Kidney (tissue), 13 donors: ENCODE measurements at regions not wholly inside any gene's neighbourhood (a gene's known extent, or its start where the extent isn't known, plus 50 kb on each side); places are given as distances from the start of the nearest gene placed in this dataset.

ENCODE experiments used
- DNase-seq, 5 donors: peaks; one replicate each; pipeline ENCODE4 v3.0.0-alpha.2; 2013 to 2020
- FAIRE-seq: peaks from 2 replicates; lab custom pipeline; 2012; peaks lifted over from hg19 to GRCh38; lab: Jason Lieb, UNC
- H3K27ac ChIP-seq, 2 donors: one replicate each; pipeline ENCODE4 v1.7.0; 2013; ENCODE audit warnings: low read depth in 2 of 2, low read length in 2 of 2, inconsistent platforms in 1 of 2
- H3K27me3 ChIP-seq: one replicate; pipeline ENCODE4 v1.7.1; 2013; ENCODE audit warnings: low read length, inconsistent platforms; ENCODE audit not compliant: control insufficient read depth, insufficient read depth
- H3K36me3 ChIP-seq, 3 donors: one replicate each; pipeline versions ENCODE4 v1.7.0 to v1.7.1; 2013; ENCODE audit warnings: low read length in 3 of 3, control low read depth in 1 of 3, inconsistent platforms in 1 of 3; ENCODE audit not compliant: insufficient read depth in 3 of 3, control insufficient read depth in 2 of 3
- H3K4me1 ChIP-seq, 3 donors: one replicate each; pipeline versions ENCODE4 v1.7.0 to v1.7.1; 2013; ENCODE audit warnings: low read length in 3 of 3, inconsistent platforms in 1 of 3, low read depth in 1 of 3; ENCODE audit not compliant: control insufficient read depth in 2 of 3, insufficient read depth in 2 of 3
- H3K4me3 ChIP-seq, 3 donors: one replicate each; pipeline versions ENCODE4 v1.7.0 to v1.8.1; 2013; ENCODE audit warnings: low read length in 3 of 3, control low read depth in 1 of 3, inconsistent platforms in 1 of 3
- H3K9ac ChIP-seq, 3 donors: one replicate each; pipeline versions ENCODE4 v1.7.0 to v1.7.1; 2013; ENCODE audit warnings: low read length in 3 of 3, control low read depth in 1 of 3, inconsistent platforms in 1 of 3
- H3K9me3 ChIP-seq, 3 donors: one replicate each; pipeline versions ENCODE4 v1.7.0 to v1.7.1; 2013; ENCODE audit warnings: low read length in 3 of 3, control low read depth in 1 of 3, inconsistent platforms in 1 of 3; ENCODE audit not compliant: control insufficient read depth in 2 of 3, insufficient read depth in 1 of 3
- intact Hi-C: fragments of 100-400 bp; cut with DNase I; formaldehyde crosslinking; loops from one replicate; pipeline ENCODE4 v1.11.1; 2022
- TF ChIP-seq, protein P1 (sequence below): IDR thresholded peaks from 3 replicates; pipeline ENCODE4 v1.5.1; 2012; ENCODE audit warnings: mild to moderate bottlenecking, moderate library complexity, borderline replicate concordance; ENCODE audit not compliant: insufficient read depth; ENCODE audit errors: extremely low read depth
- donor health status: control.
- donor health status: control.
- donor health status: control.
- donor health status: control.
- donor health status: control.
- donor health status: DM: yes; HTN: yes; CAD: no.
- donor health status: Normal renal cell carcinoma (clear cell type).

DNA sequence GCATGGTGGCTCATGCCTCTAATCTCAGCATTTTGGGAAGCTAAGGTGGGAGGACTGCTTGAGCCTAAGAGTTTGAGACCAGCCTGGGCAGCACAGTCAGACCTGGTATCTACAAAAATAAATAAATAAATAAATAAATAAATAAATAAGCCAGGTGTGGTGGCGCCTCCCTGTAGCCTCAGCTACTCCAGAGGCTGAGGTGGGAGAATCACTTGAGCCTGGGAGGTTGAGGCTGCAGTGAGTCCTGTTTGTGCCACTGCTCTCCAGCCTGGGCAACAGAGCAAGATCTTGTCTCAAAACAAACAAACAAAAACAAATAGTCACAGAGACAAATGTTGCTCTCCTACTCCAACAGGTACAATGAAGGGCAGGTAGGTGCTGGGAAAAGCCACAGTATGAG, 242.4 kb upstream of the POU3F1 start:
- DNase-seq (no peak), FAIRE-seq (no peak)
- H3K36me3 ChIP-seq = no peaks in the 10 kb centered on the region
- TF ChIP-seq, protein P1, sequence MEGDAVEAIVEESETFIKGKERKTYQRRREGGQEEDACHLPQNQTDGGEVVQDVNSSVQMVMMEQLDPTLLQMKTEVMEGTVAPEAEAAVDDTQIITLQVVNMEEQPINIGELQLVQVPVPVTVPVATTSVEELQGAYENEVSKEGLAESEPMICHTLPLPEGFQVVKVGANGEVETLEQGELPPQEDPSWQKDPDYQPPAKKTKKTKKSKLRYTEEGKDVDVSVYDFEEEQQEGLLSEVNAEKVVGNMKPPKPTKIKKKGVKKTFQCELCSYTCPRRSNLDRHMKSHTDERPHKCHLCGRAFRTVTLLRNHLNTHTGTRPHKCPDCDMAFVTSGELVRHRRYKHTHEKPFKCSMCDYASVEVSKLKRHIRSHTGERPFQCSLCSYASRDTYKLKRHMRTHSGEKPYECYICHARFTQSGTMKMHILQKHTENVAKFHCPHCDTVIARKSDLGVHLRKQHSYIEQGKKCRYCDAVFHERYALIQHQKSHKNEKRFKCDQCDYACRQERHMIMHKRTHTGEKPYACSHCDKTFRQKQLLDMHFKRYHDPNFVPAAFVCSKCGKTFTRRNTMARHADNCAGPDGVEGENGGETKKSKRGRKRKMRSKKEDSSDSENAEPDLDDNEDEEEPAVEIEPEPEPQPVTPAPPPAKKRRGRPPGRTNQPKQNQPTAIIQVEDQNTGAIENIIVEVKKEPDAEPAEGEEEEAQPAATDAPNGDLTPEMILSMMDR = no peak
- H3K27me3 ChIP-seq = no peaks in the 10 kb centered on the region
- intact Hi-C loops = no loop called here
- peaks cover 0 to 2% (median 0%) of the 10 kb centered on the region in 3 donors for H3K4me1 ChIP-seq
- no peak overlapping the region for H3K9ac ChIP-seq
- no peak overlapping the region for H3K27ac ChIP-seq
- no peaks in the 10 kb centered on the region for H3K9me3 ChIP-seq
- no peak overlapping the region for H3K4me3 ChIP-seq

DNA sequence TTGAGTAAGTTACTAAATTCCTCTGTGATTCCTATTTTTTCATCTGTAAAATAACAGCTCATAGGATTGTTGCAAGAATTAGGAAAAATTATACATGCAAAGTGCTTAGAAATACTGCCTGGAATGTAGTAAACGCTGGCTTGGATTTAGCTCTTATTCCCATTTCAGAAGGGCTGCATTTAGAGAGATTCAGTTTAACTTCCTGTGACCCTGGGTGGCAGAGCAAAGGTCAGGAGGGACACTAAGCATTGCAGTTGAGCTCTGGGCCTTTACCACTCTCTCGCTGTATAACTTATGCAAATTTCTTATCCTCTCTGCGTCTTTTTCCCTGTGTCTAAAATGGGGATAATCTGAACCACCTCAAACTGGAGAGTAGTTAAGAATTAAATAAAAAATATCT, 241.0 kb upstream of the POU3F1 start:
- intact Hi-C loops = no loop called here
- no peak overlapping the region for H3K9ac ChIP-seq
- H3K27ac ChIP-seq = no peak overlapping the region
- FAIRE-seq = no peak
- no peaks in the 10 kb centered on the region for H3K9me3 ChIP-seq
- no peak for DNase-seq
- TF ChIP-seq, protein P1 = no peak
- H3K4me3 ChIP-seq = no peak overlapping the region
- H3K27me3 ChIP-seq = no peaks in the 10 kb centered on the region
- H3K4me1 ChIP-seq = peaks cover 0 to 2% (median 0%) of the 10 kb centered on the region in 3 donors
- no peaks in the 10 kb centered on the region for H3K36me3 ChIP-seq

DNA sequence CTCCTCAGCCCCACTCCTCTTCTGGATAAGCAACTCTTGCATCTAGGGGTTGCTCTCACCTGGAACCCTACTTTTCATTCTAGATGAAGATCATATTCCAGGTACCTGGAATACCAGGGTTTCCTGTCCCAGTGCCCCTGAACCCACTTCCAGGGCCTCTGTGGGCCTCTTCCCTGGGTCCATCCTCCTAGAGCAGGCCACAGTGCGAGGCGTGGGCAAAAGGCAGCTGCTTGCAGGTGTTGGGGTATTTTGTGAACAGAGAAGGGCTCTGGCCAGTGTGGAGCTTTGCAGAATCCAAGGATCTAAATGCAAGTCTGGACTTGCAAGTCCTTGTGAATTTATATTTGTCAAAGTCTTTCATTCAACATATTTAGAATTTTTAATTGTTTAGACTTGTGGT, 240.4 kb upstream of the POU3F1 start:
- no peaks in the 10 kb centered on the region for H3K36me3 ChIP-seq
- H3K27ac ChIP-seq = no peak overlapping the region
- no peaks in the 10 kb centered on the region for H3K27me3 ChIP-seq
- no peak for FAIRE-seq
- TF ChIP-seq, protein P1 = no peak
- intact Hi-C loops = no loop called here
- no peak for DNase-seq
- H3K4me1 ChIP-seq = peaks cover 0 to under 1% (median 0%) of the 10 kb centered on the region in 3 donors
- no peak overlapping the region for H3K9ac ChIP-seq
- no peak overlapping the region for H3K4me3 ChIP-seq
- no peaks in the 10 kb centered on the region for H3K9me3 ChIP-seq

DNA sequence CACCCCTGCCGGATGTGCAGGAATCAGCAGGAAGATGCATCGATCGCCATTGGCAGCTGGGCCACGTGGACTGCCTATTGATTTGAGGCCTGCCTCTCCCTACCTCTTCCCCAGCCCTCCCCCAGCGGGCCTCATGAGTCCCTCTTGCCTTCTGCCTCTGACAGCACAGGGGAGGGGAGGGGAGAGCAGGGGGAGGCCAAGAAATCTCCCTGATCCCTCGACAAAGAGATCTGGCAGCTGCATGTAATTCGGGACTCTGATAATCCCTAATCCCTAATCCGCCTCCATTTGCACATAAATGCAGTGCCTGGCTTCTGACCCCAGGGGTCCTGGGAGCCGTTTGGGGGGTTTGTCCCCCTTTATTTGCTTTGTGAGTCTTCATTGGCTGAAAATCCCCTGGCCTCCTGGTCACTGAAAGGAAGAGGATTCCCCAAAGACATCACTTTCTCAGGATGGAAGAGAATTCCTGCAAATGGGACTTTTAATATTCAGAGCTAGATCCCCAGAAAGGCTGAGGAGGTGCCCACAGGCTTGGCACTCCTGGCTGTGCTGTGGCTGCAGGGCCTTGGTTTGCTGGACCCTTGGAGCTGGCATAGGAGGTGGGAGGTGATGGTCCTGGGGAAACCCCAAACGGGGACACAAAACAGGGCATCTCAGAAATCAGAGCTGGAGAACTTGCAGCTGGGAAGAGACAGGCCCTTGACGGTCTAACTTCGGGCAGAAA, 239.4 kb upstream of the POU3F1 start:
- TF ChIP-seq, protein P1 = no peak
- Histone ChIP-seq H3K4me1 (no peaks in the 10 kb centered on the region), H3K9ac (no peak overlapping the region), H3K27ac (no peak overlapping the region), H3K36me3 (no peaks in the 10 kb centered on the region), H3K9me3 (no peaks in the 10 kb centered on the region), H3K27me3 (no peaks in the 10 kb centered on the region), H3K4me3 (no peak overlapping the region)
- intact Hi-C loops = no loop called here
- FAIRE-seq (no peak), DNase-seq (no peak)
